GM21381 (cell line): ENCODE measurements at regions not wholly inside any gene's neighbourhood (a gene's known extent, or its start where the extent isn't known, plus 50 kb on each side); places are given as distances from the start of the nearest gene placed in this dataset.

ENCODE experiments used
- ATAC-seq: cut with Tn5 transposase; IDR thresholded peaks from one replicate; pipeline ENCODE4 v1.9.1; 2021; ENCODE audit warnings: mild to moderate bottlenecking, moderate library complexity; ENCODE audit not compliant: unreplicated experiment

GRCh38 chr14:54343272-54344121, 53.3 kb upstream of the CDKN3 start:
- ATAC-seq = no peak

GRCh38 chr14:54344445-54344844, 52.4 kb upstream of the CDKN3 start:
- ATAC-seq = no peak

DNA sequence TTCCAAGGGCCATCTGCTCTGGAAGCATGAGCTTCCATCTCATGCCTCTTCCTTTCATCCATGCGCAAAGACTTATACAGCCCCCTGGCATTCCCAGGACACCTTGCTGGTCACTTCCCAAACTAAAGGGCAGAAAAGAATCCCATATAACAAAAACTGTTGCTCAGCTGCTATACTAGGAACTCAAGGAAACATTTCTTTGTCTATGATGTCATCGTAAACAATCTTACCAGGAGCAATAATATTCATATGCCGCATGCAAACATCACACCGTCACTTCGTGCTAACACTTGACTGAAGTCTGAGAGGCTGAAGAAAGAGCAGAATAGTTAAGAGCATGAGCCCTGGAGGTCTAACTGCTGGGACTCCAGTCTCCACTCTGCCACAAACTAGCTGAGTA, 50.5 kb upstream of the CDKN3 start:
- no peak for ATAC-seq
